ENCODE measurements at regions not wholly inside any gene's neighbourhood (a gene's known extent, or its start where the extent isn't known, plus 50 kb on each side); places are given as distances from the start of the nearest gene placed in this dataset.

GRCh38 chr10:81135851-81136250, 598.1 kb downstream of the SH2D4B start:
- Histone ChIP-seq H3K4me3 (ENCODE audit: low read depth in 2 of 2, low read length in 1 of 2) (no peak overlapping the region), H3K4me1 (ENCODE audit: control insufficient read depth in 1 of 2, insufficient read depth in 2 of 2, low read depth in 1 of 2, low read length in 1 of 2) (no peaks in the 10 kb centered on the region), H3K27me3 (ENCODE audit: insufficient read depth) (no peaks in the 10 kb centered on the region), H3K27ac (ENCODE audit: low read depth in 2 of 2, low read length in 1 of 2) (no peak overlapping the region), H3K9me3 (no peaks in the 10 kb centered on the region), H3K79me2 (ENCODE audit: insufficient read depth) (no peaks in the 10 kb centered on the region), H3K9ac (no peak overlapping the region), H3K4me2 (no peak overlapping the region), H3K36me3 (replicated peaks in 1 of 2; ENCODE audit: control insufficient read depth in 1 of 2, insufficient read depth in 2 of 2, low read length in 1 of 2) (no peaks in the 10 kb centered on the region), H3F3A (replicated peaks; ENCODE audit: insufficient read depth) (no peaks in the 10 kb centered on the region), H4K20me1 (ENCODE audit: insufficient read depth) (no peaks in the 10 kb centered on the region), H2AFZ (ENCODE audit: low read depth) (no peak overlapping the region), H3K9me2 (no peaks in the 10 kb centered on the region)
- no peak for DNase-seq
- TF ChIP-seq USF1 (IDR thresholded peaks at IDR 0.05; ENCODE audit: borderline replicate concordance, low read depth) (no peak), YY1 (IDR thresholded peaks at IDR 0.05; ENCODE audit: low read depth) (no peak)
- WGBS (ENCODE audit: low lambda C conversion rate): 32% methylated on average over 3 of the region's 3 CpGs
- ChIA-PET POLR2A (no interaction called here), CTCF (no interaction called here)

GRCh38 chr10:81136261-81136660, 598.6 kb downstream of the SH2D4B start:
- no peaks in the 10 kb centered on the region for H4K20me1 ChIP-seq (ENCODE audit: insufficient read depth)
- ChIA-PET POLR2A (no interaction called here), CTCF (no interaction called here)
- H3F3A ChIP-seq (replicated peaks; ENCODE audit: insufficient read depth): no peaks in the 10 kb centered on the region
- no peak overlapping the region for H3K4me3 ChIP-seq (ENCODE audit: low read depth in 2 of 2, low read length in 1 of 2)
- H3K4me1 ChIP-seq (ENCODE audit: control insufficient read depth in 1 of 2, insufficient read depth in 2 of 2, low read depth in 1 of 2, low read length in 1 of 2): no peaks in the 10 kb centered on the region
- no peak overlapping the region for H3K4me2 ChIP-seq
- no peaks in the 10 kb centered on the region for H3K79me2 ChIP-seq (ENCODE audit: insufficient read depth)
- 5% methylated on average over 2 of the region's 2 CpGs for WGBS (ENCODE audit: low lambda C conversion rate)
- no peak for TF ChIP-seq CHD2 (IDR thresholded peaks at IDR 0.05; ENCODE audit: low read length, partially characterized antibody)
- TF ChIP-seq TEAD4 (IDR thresholded peaks at IDR 0.05; ENCODE audit: borderline replicate concordance, insufficient read depth): no peak
- no peak for TF ChIP-seq PBX3 (IDR thresholded peaks at IDR 0.05)
- TF ChIP-seq RCOR1 (IDR thresholded peaks at IDR 0.05; ENCODE audit: low read length): no peak
- no peak for TF ChIP-seq EZH2phosphoT487 (IDR thresholded peaks at IDR 0.05; ENCODE audit: borderline replicate concordance, low read depth)
- no peak for TF ChIP-seq REST (IDR thresholded peaks at IDR 0.05; ENCODE audit: low read depth, low read length)
- no peak for TF ChIP-seq POLR2AphosphoS5 (IDR thresholded peaks at IDR 0.05; ENCODE audit: low read depth, low read length)
- no peak for TF ChIP-seq MAX (IDR thresholded peaks at IDR 0.05; ENCODE audit: low read depth)
- no peak overlapping the region for H2AFZ ChIP-seq (ENCODE audit: low read depth)
- no peaks in the 10 kb centered on the region for H3K9me2 ChIP-seq
- no peak for DNase-seq
- H3K27ac ChIP-seq (ENCODE audit: low read depth in 2 of 2, low read length in 1 of 2): no peak overlapping the region
- no peak overlapping the region for H3K9ac ChIP-seq
- H3K27me3 ChIP-seq (ENCODE audit: insufficient read depth): no peaks in the 10 kb centered on the region
- H3K9me3 ChIP-seq: no peaks in the 10 kb centered on the region
- H3K36me3 ChIP-seq (replicated peaks in 1 of 2; ENCODE audit: control insufficient read depth in 1 of 2, insufficient read depth in 2 of 2, low read length in 1 of 2): no peaks in the 10 kb centered on the region
